ENCODE measurements at regions not wholly inside any gene's neighbourhood (a gene's known extent, or its start where the extent isn't known, plus 50 kb on each side); places are given as distances from the start of the nearest gene placed in this dataset.

GRCh38 chr3:25355034-25355885 is 72.8 kb upstream of the RARB start:
- no peak for TF ChIP-seq ZFX (IDR thresholded peaks at IDR 0.05; ENCODE audit: borderline replicate concordance)
- no peak for TF ChIP-seq CTCF (IDR thresholded peaks at IDR 0.05)
- H3K27ac ChIP-seq = no peak overlapping the region

GRCh38 chr3:25355998-25356397 is 72.1 kb upstream of the RARB start:
- H3K27ac ChIP-seq = no peak overlapping the region

GRCh38 chr3:25362118-25362517 is 65.9 kb upstream of the RARB start:
- H3K27ac ChIP-seq = no peak overlapping the region
- no peak for TF ChIP-seq ZFX (IDR thresholded peaks at IDR 0.05; ENCODE audit: borderline replicate concordance)
- TF ChIP-seq CTCF (IDR thresholded peaks at IDR 0.05) = no peak

More at GRCh38 chr3:25355998-25356397, 72.1 kb upstream of the RARB start:
- TF ChIP-seq CTCF (IDR thresholded peaks at IDR 0.05) (no peak), ZFX (IDR thresholded peaks at IDR 0.05; ENCODE audit: borderline replicate concordance) (no peak)

GRCh38 chr3:25365636-25366035 is 62.4 kb upstream of the RARB start:
- no peak for TF ChIP-seq CTCF (IDR thresholded peaks at IDR 0.05)
- TF ChIP-seq ZFX (IDR thresholded peaks at IDR 0.05; ENCODE audit: borderline replicate concordance) = no peak
- H3K27ac ChIP-seq = no peak overlapping the region

GRCh38 chr3:25367025-25367424 is 61.0 kb upstream of the RARB start:
- H3K27ac ChIP-seq = no peak overlapping the region
- no peak for TF ChIP-seq ZFX (IDR thresholded peaks at IDR 0.05; ENCODE audit: borderline replicate concordance)
- no peak for TF ChIP-seq CTCF (IDR thresholded peaks at IDR 0.05)

- no peak overlapping the region for H3K27ac ChIP-seq
- TF ChIP-seq CTCF (IDR thresholded peaks at IDR 0.05) (no peak), ZFX (IDR thresholded peaks at IDR 0.05; ENCODE audit: borderline replicate concordance) (no peak)
These were observed 55.9 kb upstream of the RARB start for GRCh38 chr3:25372167-25372566.

- TF ChIP-seq ZFX (IDR thresholded peaks at IDR 0.05; ENCODE audit: borderline replicate concordance) = no peak
- TF ChIP-seq CTCF (IDR thresholded peaks at IDR 0.05) = no peak
- H3K27ac ChIP-seq = no peak overlapping the region
These were observed 51.7 kb upstream of the RARB start for GRCh38 chr3:25376340-25376739.
